ENCODE measurements at regions not wholly inside any gene's neighbourhood (a gene's known extent, or its start where the extent isn't known, plus 50 kb on each side); places are given as distances from the start of the nearest gene placed in this dataset.

DNA sequence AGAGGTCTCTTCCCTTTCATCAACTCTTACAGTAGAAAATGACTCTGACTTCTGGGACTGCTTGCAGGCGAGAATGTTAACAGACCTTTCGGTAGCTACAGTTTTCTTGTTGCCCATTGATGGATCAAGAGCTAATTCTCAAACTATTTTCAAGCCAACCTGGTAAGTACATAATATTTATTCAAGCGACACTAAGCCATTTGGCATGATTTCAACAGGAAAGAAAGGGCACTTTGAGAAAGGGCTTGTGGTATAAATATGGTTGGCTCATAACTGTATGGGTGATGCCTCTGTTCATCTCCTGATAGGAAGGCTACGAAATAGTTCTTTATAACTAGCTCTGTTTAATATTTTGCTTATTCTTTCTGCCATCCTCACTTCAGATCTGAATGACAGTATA, 196.2 kb upstream of the CNTN4 start:
- DNase-seq (ENCODE audit: low read depth, low spot score) = no peak
- H3K4me3 ChIP-seq (ENCODE audit: low read length) = no peak overlapping the region

- DNase-seq (ENCODE audit: low read depth, low spot score) = no peak
- H3K4me3 ChIP-seq (ENCODE audit: low read length) = no peak overlapping the region
These were observed 195.6 kb upstream of the CNTN4 start for GRCh38 chr3:1903111-1903510.

DNA sequence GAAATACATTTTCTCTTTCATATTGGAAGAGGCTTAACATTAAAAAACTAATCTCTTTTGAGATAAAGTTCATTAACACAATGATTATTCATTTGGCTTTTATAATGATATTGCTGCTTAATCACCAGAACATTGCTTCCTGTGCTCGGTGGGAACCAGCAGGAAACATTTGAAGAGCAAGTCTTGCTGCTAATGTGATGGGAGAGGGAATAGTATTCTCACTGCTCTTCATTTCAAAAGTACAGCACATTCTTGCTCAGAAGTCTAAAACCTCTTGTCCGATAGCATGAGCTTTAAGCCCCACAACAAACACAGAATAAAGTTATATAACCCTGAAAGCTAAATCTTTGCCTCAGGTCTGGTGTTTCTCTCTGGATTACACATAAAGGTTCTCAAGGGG, 190.8 kb upstream of the CNTN4 start:
- no peak for DNase-seq (ENCODE audit: low read depth, low spot score)
- no peak overlapping the region for H3K4me3 ChIP-seq (ENCODE audit: low read length)

DNA sequence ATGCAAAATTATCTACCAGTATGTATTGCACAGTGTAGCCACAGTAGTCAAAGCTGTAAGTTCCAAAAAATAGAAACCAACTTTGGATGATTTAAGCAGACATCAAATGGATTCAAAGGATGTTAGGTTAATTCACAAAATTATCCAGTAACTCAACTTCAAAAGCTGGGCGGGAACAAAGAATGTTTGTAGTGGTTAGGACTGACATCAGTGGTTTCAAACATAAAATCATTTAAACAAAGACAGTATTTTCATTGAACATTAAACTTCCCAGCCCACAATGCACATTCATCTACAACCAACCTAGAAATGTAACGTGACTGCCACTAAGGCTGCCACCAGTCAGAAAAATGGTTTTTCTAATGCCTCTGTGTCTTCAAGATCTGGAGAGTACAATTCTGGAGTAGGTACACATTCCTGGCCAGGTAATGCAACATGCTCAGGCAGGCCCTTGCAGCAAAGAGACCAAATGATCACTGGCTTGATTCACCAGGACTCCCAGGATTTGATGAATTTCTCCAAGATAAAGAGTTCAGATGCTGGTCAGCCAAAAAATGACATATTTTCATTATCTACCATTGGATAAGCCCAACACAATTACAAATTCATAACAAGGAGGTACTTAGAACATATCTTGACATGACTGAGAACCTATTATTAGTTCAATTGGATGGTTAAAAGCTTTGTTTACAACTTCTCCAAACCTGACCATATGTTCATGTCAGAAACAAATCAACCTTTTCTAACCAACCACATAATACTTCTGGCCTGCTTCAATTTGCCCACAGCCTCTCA, 189.8 kb upstream of the CNTN4 start:
- peak; percentile 52 for DNase-seq (ENCODE audit: low read depth, low spot score)
- H3K4me3 ChIP-seq (ENCODE audit: low read length) = no peak overlapping the region

DNA sequence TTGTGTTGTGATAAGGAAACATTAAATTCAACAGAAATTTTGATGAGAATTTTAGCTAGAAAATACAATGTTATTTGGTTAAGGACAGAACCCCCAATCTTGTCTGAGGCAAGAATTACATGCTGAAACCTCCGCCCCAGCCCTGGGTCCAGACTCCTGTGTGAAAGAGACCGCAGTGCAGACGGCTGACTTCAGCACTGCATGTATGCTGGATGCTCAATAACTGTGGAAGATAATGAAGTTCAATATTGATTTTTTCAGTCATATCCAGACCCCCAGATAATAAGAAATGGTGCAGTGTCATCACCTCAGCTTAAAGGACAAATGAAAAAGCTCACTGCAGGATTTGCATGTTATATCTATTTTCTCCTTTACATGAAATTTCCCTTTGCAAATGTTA, 188.3 kb upstream of the CNTN4 start:
- H3K4me3 ChIP-seq (ENCODE audit: low read length) = no peak overlapping the region
- no peak for DNase-seq (ENCODE audit: low read depth, low spot score)

GRCh38 chr3:1929788-1930414, 168.8 kb upstream of the CNTN4 start:
- DNase-seq (ENCODE audit: low read depth, low spot score) = no peak
- no peak overlapping the region for H3K4me3 ChIP-seq (ENCODE audit: low read length)

GRCh38 chr3:1938975-1939374, 159.7 kb upstream of the CNTN4 start:
- H3K4me3 ChIP-seq (ENCODE audit: low read length) = no peak overlapping the region
- no peak for DNase-seq (ENCODE audit: low read depth, low spot score)

GRCh38 chr3:1942781-1943180, 155.9 kb upstream of the CNTN4 start:
- no peak overlapping the region for H3K4me3 ChIP-seq (ENCODE audit: low read length)
- no peak for DNase-seq (ENCODE audit: low read depth, low spot score)

DNA sequence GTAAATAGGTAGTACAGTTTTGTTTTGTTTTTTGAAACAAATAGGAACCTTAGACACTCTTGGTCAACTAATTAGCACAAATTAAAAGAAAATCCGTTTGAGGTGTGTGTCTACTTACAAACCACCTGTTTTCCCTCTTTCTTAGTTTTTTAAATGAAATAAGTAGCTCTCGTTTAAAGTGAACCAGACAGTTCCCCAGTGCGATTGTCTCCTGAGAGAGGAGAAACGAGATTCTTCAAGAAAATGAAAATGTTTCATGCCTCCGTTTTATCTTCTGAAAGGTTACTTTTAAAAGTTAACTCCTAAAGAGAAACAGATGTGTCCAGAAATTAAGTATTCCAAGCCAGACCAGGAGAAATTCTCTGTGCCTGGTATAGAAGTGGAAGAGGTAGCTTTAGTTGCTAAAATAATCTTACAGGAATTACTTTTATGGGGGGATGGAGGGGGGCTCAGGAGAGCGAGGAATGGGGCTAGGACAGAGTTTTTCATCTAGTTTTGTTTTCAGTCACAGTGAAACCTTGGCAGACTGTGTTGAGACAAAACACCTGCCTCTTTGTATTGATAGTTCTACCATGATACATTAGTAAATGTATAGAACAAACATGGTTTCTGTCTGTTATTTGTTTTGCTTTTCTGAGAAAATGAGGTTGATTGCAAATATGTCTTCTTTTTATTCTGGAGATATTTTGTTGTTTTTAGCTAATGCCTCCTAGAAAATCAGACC, 155.1 kb upstream of the CNTN4 start:
- no peak overlapping the region for H3K4me3 ChIP-seq (ENCODE audit: low read length)
- DNase-seq (ENCODE audit: low read depth, low spot score) = no peak

DNA sequence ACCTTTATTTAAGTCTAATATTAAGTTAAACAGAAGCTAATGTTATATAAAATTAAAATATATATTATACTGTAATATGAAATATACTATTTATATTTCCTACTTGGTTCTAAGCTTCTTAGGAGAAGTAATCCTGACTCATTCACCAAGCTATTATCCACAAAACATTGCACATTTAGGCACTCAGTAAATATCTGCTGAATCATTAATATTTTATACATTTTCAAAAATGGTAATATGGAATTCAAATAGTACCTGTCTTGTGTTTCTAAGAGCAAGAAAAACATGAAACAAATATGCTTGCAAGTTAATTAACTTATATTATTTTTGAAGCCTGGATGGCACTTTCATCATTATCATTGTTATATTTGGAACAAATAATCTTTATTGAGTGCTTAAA, 153.0 kb upstream of the CNTN4 start:
- H3K4me3 ChIP-seq (ENCODE audit: low read length) = no peak overlapping the region
- DNase-seq (ENCODE audit: low read depth, low spot score) = no peak

DNA sequence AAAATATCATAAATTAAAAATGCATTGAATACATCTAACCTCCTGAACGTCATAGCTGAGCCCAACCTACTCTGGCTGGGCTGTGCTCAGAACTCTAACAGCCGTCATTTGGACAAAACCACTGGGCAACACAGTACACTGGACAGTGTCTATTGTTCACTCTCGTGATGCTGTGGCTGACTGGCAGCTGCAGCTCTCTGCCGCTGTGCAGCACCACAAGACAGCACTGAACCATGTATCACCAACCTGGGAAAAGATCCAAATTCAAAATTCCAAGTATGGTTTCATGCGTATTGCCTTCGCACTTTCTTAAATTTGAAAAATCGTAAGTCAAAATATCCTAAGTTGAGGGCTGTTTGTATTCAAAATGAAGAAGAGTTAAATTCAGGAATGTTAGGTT, 145.1 kb upstream of the CNTN4 start:
- no peak for DNase-seq (ENCODE audit: low read depth, low spot score)
- H3K4me3 ChIP-seq (ENCODE audit: low read length) = no peak overlapping the region

DNA sequence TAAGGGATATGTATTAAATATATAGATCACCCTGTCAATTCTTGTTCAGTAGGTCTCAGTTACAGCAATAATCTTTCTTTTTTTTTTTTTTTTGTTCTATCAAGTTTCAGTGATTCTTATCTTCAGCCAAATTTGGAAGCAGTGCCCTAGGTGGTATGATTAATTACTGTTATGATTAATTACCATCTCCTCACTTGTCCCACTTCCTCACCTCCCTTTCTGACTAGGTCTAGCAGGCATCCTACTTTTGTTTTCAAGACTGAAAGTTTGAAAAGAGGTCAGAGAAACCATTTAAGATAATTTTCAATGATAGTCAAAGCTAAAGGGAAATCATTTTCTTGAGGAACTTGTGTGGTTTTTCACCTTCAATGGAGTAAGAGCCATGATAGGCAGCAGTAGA, 144.0 kb upstream of the CNTN4 start:
- no peak for DNase-seq (ENCODE audit: low read depth, low spot score)
- H3K4me3 ChIP-seq (ENCODE audit: low read length) = no peak overlapping the region

DNA sequence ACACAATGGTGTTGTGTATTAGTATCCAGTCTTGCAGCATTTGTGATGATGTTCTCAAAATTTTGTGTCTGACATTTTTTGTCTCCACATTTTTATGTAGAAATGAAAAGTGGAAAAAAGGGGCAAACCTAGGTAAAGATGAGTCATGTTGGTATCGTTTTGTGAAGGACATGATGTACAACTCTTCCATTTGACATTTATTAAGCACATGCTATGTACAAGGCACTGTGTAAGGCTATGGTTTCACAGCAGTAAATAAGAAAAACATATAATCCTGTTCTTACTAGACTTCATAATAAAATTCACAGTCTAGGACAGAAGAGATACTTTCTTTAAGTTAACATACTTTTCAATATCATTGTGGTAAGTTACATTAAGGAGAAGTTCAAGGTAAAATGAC, 143.5 kb upstream of the CNTN4 start:
- H3K4me3 ChIP-seq (ENCODE audit: low read length) = no peak overlapping the region
- no peak for DNase-seq (ENCODE audit: low read depth, low spot score)

GRCh38 chr3:1955750-1956149, 142.9 kb upstream of the CNTN4 start:
- H3K4me3 ChIP-seq (ENCODE audit: low read length) = no peak overlapping the region

DNA sequence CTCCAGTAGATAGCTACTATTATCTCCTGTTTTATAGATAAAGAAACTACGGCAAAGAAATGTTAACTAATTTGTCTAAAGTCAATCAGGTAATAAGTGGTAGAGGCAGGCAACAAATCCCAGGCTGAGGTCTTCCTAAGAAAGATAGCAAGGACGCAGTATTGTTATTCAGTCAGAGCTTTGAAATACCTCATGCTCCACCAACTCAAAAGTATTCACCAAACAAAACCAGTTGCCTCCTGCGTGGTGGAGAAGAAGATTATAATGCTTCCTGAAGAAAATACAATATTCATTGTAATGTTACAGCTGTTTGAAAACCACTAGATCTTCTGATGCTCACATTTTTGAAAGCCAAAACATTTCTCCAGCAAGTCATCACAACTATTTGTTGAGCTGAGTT, 138.2 kb upstream of the CNTN4 start:
- DNase-seq (ENCODE audit: low read depth, low spot score) = no peak
- no peak overlapping the region for H3K4me3 ChIP-seq (ENCODE audit: low read length)

More at GRCh38 chr3:1955750-1956149, 142.9 kb upstream of the CNTN4 start:
- DNase-seq (ENCODE audit: low read depth, low spot score) = no peak

DNA sequence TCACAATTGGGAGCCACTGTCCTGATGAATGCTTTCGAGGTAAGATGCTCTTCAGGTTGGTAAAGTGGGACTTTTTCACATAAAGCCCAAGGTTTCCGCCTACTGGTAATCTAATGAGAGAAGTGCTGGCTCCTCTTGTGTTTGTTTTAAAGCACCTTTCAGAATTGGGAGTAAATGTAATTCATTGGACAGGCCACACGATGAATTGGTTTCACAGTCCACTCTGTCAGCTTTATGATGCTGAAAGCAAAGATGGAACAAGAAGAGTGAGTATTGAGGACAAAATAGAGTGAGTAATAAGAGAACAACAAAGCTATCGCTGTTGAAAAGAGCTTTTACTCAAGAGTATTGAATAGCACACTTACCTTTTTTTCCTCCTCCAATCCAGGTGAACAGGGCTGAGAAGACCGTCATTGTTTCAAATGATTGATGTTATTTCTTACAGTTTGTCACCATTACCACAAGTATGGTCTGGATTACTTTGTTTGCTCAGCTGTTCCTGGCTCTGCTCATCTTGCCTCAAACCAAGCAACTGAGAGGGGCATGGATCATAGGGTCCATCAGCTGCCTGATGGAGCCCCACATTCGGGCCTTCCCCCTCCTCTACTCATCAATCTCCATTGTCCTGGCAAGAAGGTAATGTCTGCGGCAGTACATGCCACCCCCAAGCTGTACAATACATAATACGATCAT, 136.1 kb upstream of the CNTN4 start:
- H3K4me3 ChIP-seq (ENCODE audit: low read length) = no peak overlapping the region
- DNase-seq (ENCODE audit: low read depth, low spot score) = no peak

GRCh38 chr3:1963896-1964295, 134.8 kb upstream of the CNTN4 start:
- no peak for DNase-seq (ENCODE audit: low read depth, low spot score)
- H3K4me3 ChIP-seq (ENCODE audit: low read length) = no peak overlapping the region

DNA sequence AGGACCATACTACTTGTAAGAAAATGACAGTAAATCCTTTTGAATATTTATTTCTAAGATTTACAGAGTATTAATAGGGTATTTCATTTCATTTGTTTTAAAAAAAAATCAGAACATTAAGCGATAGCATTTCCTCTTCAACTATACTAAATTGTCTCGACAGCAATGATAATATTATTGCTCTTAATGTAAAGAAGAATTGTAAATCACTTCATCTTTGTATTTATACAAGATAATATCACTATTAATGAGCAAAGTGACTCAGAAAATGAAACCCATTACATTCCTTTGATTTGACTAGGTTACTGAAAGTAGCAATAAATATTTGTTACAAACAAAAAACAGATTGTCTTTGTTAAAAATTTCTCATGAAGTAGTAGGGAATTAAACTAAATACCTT, 131.1 kb upstream of the CNTN4 start:
- H3K4me3 ChIP-seq (ENCODE audit: low read length) = no peak overlapping the region
- no peak for DNase-seq (ENCODE audit: low read depth, low spot score)

- no peak overlapping the region for H3K4me3 ChIP-seq (ENCODE audit: low read length)
- DNase-seq (ENCODE audit: low read depth, low spot score) = no peak
These were observed 129.4 kb upstream of the CNTN4 start for GRCh38 chr3:1969281-1969680.

- no peak overlapping the region for H3K4me3 ChIP-seq (ENCODE audit: low read length)
- no peak for DNase-seq (ENCODE audit: low read depth, low spot score)
These were observed 126.9 kb upstream of the CNTN4 start for GRCh38 chr3:1971780-1972179.
